Loucy (cell line): ENCODE measurements at regions not wholly inside any gene's neighbourhood (a gene's known extent, or its start where the extent isn't known, plus 50 kb on each side); places are given as distances from the start of the nearest gene placed in this dataset.

Source experiments
- H2AFZ ChIP-seq: fragments of 200-600 bp; sonication (generic); 2 replicates; pipeline ENCODE4 v1.6.0; 2016; ENCODE audit warnings: antibody characterized with exemption, mild to moderate bottlenecking, low read length, moderate library complexity
- H3F3A ChIP-seq: fragments of 200-600 bp; 2 replicates; pipeline ENCODE4 v1.6.0; 2016; ENCODE audit warnings: antibody characterized with exemption, low read depth, mild to moderate bottlenecking
- H3K27me3 ChIP-seq: fragments of 200-600 bp; sonication (generic); 2 replicates; pipeline ENCODE4 v1.6.1; 2014; ENCODE audit warnings: low read length, mild to moderate bottlenecking; ENCODE audit not compliant: insufficient read depth, poor library complexity, severe bottlenecking
- H3K36me3 ChIP-seq: fragments of 200-600 bp; sonication (generic); 2 replicates; pipeline ENCODE4 v1.6.1; 2016; ENCODE audit warnings: low read length; ENCODE audit not compliant: insufficient read depth
- H3K4me1 ChIP-seq: fragments of 200-600 bp; sonication (generic); 2 replicates; pipeline ENCODE4 v1.5.1; 2014; ENCODE audit warnings: low read length, mild to moderate bottlenecking; ENCODE audit not compliant: insufficient read depth, poor library complexity, severe bottlenecking
- H3K4me2 ChIP-seq: fragments of 200-600 bp; sonication (generic); 2 replicates; pipeline ENCODE4 v1.6.0; 2014; ENCODE audit warnings: antibody characterized with exemption, low read length, low read depth, mild to moderate bottlenecking; ENCODE audit not compliant: poor library complexity, severe bottlenecking
- H3K4me3 ChIP-seq: fragments of 200-600 bp; sonication (generic); 2 replicates; pipeline ENCODE4 v1.5.1; 2014; ENCODE audit warnings: low read length, mild to moderate bottlenecking, mixed read lengths; ENCODE audit not compliant: poor library complexity, severe bottlenecking
- H3K79me2 ChIP-seq: fragments of 200-600 bp; sonication (generic); 2 replicates; pipeline ENCODE4 v1.6.1; 2014; ENCODE audit warnings: low read length; ENCODE audit not compliant: insufficient read depth
- H3K9ac ChIP-seq: fragments of 200-600 bp; sonication (generic); 2 replicates; pipeline ENCODE4 v1.6.0; 2014; ENCODE audit warnings: mild to moderate bottlenecking, low read depth, low read length, moderate library complexity; ENCODE audit not compliant: poor library complexity, severe bottlenecking
- H3K9me2 ChIP-seq: fragments of 200-600 bp; sonication (generic); replicated peaks from 2 replicates; pipeline ENCODE4 v1.6.1; 2016; ENCODE audit warnings: low read depth, low read length, mixed read lengths
- H3K9me3 ChIP-seq: fragments of 200-600 bp; sonication (generic); 2 replicates; pipeline ENCODE4 v1.6.1; 2014; ENCODE audit warnings: mild to moderate bottlenecking, antibody characterized with exemption, low read length, low read depth; ENCODE audit not compliant: insufficient read depth
- H4K20me1 ChIP-seq: fragments of 200-600 bp; sonication (generic); 2 replicates; pipeline ENCODE4 v1.6.0; 2014; ENCODE audit warnings: antibody characterized with exemption, low read length, mild to moderate bottlenecking; ENCODE audit not compliant: insufficient read depth, poor library complexity, severe bottlenecking
- EZH2phosphoT487 ChIP-seq: fragments of 200-600 bp; IDR thresholded peaks from 2 replicates; pipeline ENCODE4 v1.6.1; 2018; ENCODE audit warnings: antibody characterized with exemption, mild to moderate bottlenecking, moderate library complexity, borderline replicate concordance
- TF ChIP-seq, protein P1 (sequence below): fragments of 200-600 bp; sonication (generic); conservative IDR thresholded peaks from 2 replicates; pipeline ENCODE4 v1.5.1; 2014; ENCODE audit warnings: mild to moderate bottlenecking, antibody characterized with exemption, low read length

GRCh38 chr14:89524990-89525667 lies 108.1 kb upstream of the FOXN3 start:
- Histone ChIP-seq H3K9me2 (no peaks in the 10 kb centered on the region), H3F3A (no peaks in the 10 kb centered on the region), H3K4me1 (no peaks in the 10 kb centered on the region), H3K9ac (no peak overlapping the region), H3K27me3 (no peaks in the 10 kb centered on the region), H3K36me3 (no peaks in the 10 kb centered on the region), H3K4me3 (no peak overlapping the region), H3K9me3 (peaks cover 15% of the 10 kb centered on the region; the same call in 1 of the 2 replicates), H4K20me1 (no peaks in the 10 kb centered on the region), H2AFZ (no peak overlapping the region), H3K79me2 (peaks cover 33% of the 10 kb centered on the region; the same call in 1 of the 2 replicates), H3K4me2 (no peak overlapping the region)
- no peak for TF ChIP-seq EZH2phosphoT487
- TF ChIP-seq, protein P1, sequence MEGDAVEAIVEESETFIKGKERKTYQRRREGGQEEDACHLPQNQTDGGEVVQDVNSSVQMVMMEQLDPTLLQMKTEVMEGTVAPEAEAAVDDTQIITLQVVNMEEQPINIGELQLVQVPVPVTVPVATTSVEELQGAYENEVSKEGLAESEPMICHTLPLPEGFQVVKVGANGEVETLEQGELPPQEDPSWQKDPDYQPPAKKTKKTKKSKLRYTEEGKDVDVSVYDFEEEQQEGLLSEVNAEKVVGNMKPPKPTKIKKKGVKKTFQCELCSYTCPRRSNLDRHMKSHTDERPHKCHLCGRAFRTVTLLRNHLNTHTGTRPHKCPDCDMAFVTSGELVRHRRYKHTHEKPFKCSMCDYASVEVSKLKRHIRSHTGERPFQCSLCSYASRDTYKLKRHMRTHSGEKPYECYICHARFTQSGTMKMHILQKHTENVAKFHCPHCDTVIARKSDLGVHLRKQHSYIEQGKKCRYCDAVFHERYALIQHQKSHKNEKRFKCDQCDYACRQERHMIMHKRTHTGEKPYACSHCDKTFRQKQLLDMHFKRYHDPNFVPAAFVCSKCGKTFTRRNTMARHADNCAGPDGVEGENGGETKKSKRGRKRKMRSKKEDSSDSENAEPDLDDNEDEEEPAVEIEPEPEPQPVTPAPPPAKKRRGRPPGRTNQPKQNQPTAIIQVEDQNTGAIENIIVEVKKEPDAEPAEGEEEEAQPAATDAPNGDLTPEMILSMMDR: no peak

GRCh38 chr14:89524412-89524811 lies 107.4 kb upstream of the FOXN3 start:
- Histone ChIP-seq H3K79me2 (peaks cover 40% of the 10 kb centered on the region; the same call in 1 of the 2 replicates), H3K4me1 (no peaks in the 10 kb centered on the region), H3K9ac (no peak overlapping the region), H3K27me3 (no peaks in the 10 kb centered on the region), H4K20me1 (no peaks in the 10 kb centered on the region), H3K4me2 (no peak overlapping the region), H3K36me3 (no peaks in the 10 kb centered on the region), H3K9me2 (no peaks in the 10 kb centered on the region), H3K9me3 (peaks cover 15% of the 10 kb centered on the region; the same call in 1 of the 2 replicates), H3K4me3 (no peak overlapping the region), H3F3A (no peaks in the 10 kb centered on the region), H2AFZ (no peak overlapping the region)
- TF ChIP-seq EZH2phosphoT487: no peak
- TF ChIP-seq, protein P1: no peak

DNA sequence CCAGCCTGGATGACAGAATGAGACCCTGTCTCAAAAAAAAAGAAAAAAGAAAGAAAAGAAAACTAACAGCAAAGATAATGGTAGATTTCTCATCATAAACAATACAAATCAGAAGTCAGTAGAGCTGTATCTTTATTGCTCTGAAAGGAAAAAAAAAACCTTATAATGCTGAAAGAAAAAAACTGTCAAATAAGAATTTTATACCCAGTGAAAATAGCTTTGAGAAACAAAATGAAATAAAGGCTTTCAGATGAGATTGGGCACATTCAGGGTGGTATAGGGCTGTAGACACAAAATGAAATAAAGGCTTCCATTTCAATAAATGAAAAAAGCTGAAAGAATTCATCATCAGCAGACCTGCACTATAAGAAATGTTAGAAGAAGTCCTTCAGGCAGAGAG lies 105.0 kb upstream of the FOXN3 start:
- Histone ChIP-seq H3K4me2 (no peak overlapping the region), H3K4me3 (no peak overlapping the region), H3K27me3 (no peaks in the 10 kb centered on the region), H3K79me2 (peaks cover 61% of the 10 kb centered on the region; the same call in 1 of the 2 replicates), H3F3A (no peaks in the 10 kb centered on the region), H3K9me3 (peaks cover 15% of the 10 kb centered on the region; the same call in 1 of the 2 replicates), H2AFZ (no peak overlapping the region), H3K9me2 (no peaks in the 10 kb centered on the region), H4K20me1 (no peaks in the 10 kb centered on the region), H3K4me1 (no peaks in the 10 kb centered on the region), H3K36me3 (no peaks in the 10 kb centered on the region), H3K9ac (no peak overlapping the region)
- TF ChIP-seq, protein P1: no peak
- no peak for TF ChIP-seq EZH2phosphoT487
